Muscle layer of colon (tissue), 2 donors: ENCODE measurements at regions not wholly inside any gene's neighbourhood (a gene's known extent, or its start where the extent isn't known, plus 50 kb on each side); places are given as distances from the start of the nearest gene placed in this dataset.

Source experiments
- H3K27ac ChIP-seq: one replicate; pipeline ENCODE4 v1.7.0; 2013; ENCODE audit warnings: low read depth, mild to moderate bottlenecking, low read length, moderate library complexity
- H3K27me3 ChIP-seq, 2 donors: one replicate each; pipeline ENCODE4 v1.7.0; 2013; ENCODE audit warnings: low read length in 2 of 2, mild to moderate bottlenecking in 2 of 2; ENCODE audit not compliant: insufficient read depth in 2 of 2, control insufficient read depth in 1 of 2
- H3K36me3 ChIP-seq: one replicate; pipeline ENCODE4 v1.7.0; 2013; ENCODE audit warnings: mild to moderate bottlenecking, low read length; ENCODE audit not compliant: insufficient read depth
- H3K4me1 ChIP-seq: one replicate; pipeline ENCODE4 v1.7.0; 2013; ENCODE audit warnings: mild to moderate bottlenecking, low read length; ENCODE audit not compliant: insufficient read depth
- H3K4me3 ChIP-seq, 2 donors: one replicate each; pipeline ENCODE4 v1.7.0; 2013; ENCODE audit warnings: low read length in 2 of 2, low read depth in 1 of 2, mild to moderate bottlenecking in 1 of 2, moderate library complexity in 1 of 2
- H3K9ac ChIP-seq: one replicate; pipeline ENCODE4 v1.7.0; 2013; ENCODE audit warnings: low read length
- H3K9me3 ChIP-seq: one replicate; pipeline ENCODE4 v1.7.0; 2013; ENCODE audit warnings: mild to moderate bottlenecking, low read length
- donor health status: abdominal sarcoma.
- donor health status: Adenocarcinoma of cecum.

GRCh38 chr5:101846496-101846895 lies 449.6 kb downstream of the SLCO4C1 start:
- Histone ChIP-seq H3K4me1 (no peaks in the 10 kb centered on the region), H3K4me3 (no peak overlapping the region), H3K9me3 (no peaks in the 10 kb centered on the region), H3K36me3 (no peaks in the 10 kb centered on the region), H3K9ac (no peak overlapping the region), H3K27me3 (no peaks in the 10 kb centered on the region), H3K27ac (no peak overlapping the region)

- no peak overlapping the region for H3K27ac ChIP-seq
- no peak overlapping the region for H3K9ac ChIP-seq
These were observed 453.0 kb downstream of the SLCO4C1 start for GRCh38 chr5:101843055-101843454.

DNA sequence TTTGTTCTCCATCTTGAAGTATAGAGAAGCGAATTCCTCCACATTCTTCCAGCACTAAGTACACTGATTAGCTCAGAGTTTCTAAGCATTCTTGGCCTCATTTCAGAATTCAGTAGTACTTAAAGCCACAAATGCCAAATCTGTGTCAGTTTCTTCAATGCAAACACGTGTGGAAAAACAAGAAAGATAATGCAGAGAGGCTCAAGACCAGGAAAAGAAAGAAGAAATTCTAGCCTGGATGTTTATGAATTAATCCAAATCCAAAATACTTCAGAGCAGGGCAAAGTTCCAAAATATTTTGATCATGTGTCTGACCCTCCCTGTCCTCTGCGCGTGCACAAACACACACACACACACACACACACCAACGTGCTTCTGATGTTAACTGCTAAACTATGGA lies 457.6 kb downstream of the SLCO4C1 start:
- Histone ChIP-seq H3K4me3 (no peak overlapping the region), H3K4me1 (no peaks in the 10 kb centered on the region), H3K27me3 (no peaks in the 10 kb centered on the region), H3K9ac (no peak overlapping the region), H3K36me3 (no peaks in the 10 kb centered on the region), H3K9me3 (no peaks in the 10 kb centered on the region), H3K27ac (no peak overlapping the region)

More at GRCh38 chr5:101843055-101843454, 453.0 kb downstream of the SLCO4C1 start:
- Histone ChIP-seq H3K36me3 (no peaks in the 10 kb centered on the region), H3K4me3 (no peak overlapping the region), H3K9me3 (no peaks in the 10 kb centered on the region), H3K27me3 (no peaks in the 10 kb centered on the region), H3K4me1 (no peaks in the 10 kb centered on the region)

GRCh38 chr5:101829255-101829654 lies 466.8 kb downstream of the SLCO4C1 start:
- Histone ChIP-seq H3K4me3 (no peak overlapping the region), H3K4me1 (no peaks in the 10 kb centered on the region), H3K9ac (no peak overlapping the region), H3K27me3 (no peaks in the 10 kb centered on the region), H3K9me3 (no peaks in the 10 kb centered on the region), H3K27ac (no peak overlapping the region), H3K36me3 (no peaks in the 10 kb centered on the region)

DNA sequence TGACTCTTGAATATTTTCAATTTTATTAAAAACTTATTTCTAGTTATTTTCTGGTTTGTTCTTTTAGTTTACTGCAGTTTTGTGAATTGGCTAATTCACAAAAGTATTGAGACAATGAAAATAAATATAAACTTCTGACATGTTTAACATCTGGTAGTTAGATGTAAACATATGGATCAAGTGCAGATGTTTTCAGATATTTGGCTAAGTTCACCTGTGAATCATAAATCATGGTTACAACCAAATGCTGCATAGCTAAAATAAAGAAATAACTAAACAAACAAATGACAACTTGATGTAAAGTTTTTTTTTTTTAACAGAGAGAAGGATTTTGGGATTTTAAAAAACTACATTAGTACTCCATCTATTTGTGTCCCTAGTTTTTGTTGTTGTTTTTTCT lies 484.6 kb downstream of the SLCO4C1 start:
- no peaks in the 10 kb centered on the region for H3K4me1 ChIP-seq
- H3K27ac ChIP-seq = no peak overlapping the region
- H3K4me3 ChIP-seq = no peak overlapping the region
- H3K9ac ChIP-seq = no peak overlapping the region
- H3K36me3 ChIP-seq = no peaks in the 10 kb centered on the region
- no peaks in the 10 kb centered on the region for H3K27me3 ChIP-seq
- no peaks in the 10 kb centered on the region for H3K9me3 ChIP-seq

GRCh38 chr5:101806410-101806809 lies 489.7 kb downstream of the SLCO4C1 start:
- no peak overlapping the region for H3K4me3 ChIP-seq
- no peak overlapping the region for H3K27ac ChIP-seq
- no peaks in the 10 kb centered on the region for H3K36me3 ChIP-seq
- H3K4me1 ChIP-seq = no peaks in the 10 kb centered on the region
- no peak overlapping the region for H3K9ac ChIP-seq
- no peaks in the 10 kb centered on the region for H3K27me3 ChIP-seq
- H3K9me3 ChIP-seq = no peaks in the 10 kb centered on the region

DNA sequence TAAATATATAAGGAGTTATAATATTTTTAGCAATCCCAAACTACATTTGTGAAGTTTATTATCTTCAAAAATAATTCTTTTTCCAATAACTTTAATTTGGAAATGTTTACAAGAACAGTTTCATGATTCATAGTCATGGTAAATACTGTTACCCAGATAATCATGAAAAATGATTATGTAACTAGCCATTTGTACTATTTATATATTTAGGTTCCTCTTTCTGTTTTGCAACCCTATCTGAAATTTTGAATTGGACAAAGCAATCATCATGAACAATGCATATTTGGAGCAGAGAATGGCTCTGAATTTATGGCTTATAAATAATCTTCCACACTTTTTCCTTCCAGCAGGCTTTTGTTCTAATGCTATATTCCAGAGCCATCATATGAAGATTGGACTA lies 499.7 kb downstream of the SLCO4C1 start:
- no peaks in the 10 kb centered on the region for H3K27me3 ChIP-seq
- no peak overlapping the region for H3K27ac ChIP-seq
- no peaks in the 10 kb centered on the region for H3K4me1 ChIP-seq
- no peaks in the 10 kb centered on the region for H3K36me3 ChIP-seq
- no peak overlapping the region for H3K9ac ChIP-seq
- no peak overlapping the region for H3K4me3 ChIP-seq
- no peaks in the 10 kb centered on the region for H3K9me3 ChIP-seq

GRCh38 chr5:101788797-101789196 lies 507.3 kb downstream of the SLCO4C1 start:
- no peaks in the 10 kb centered on the region for H3K4me1 ChIP-seq
- no peak overlapping the region for H3K4me3 ChIP-seq
- no peaks in the 10 kb centered on the region for H3K9me3 ChIP-seq
- H3K9ac ChIP-seq = no peak overlapping the region
- H3K27me3 ChIP-seq = no peaks in the 10 kb centered on the region
- no peaks in the 10 kb centered on the region for H3K36me3 ChIP-seq
- H3K27ac ChIP-seq = no peak overlapping the region

- peaks cover 4% of the 10 kb centered on the region for H3K4me1 ChIP-seq
- no peak overlapping the region for H3K9ac ChIP-seq
- H3K27ac ChIP-seq = no peak overlapping the region
- no peaks in the 10 kb centered on the region for H3K36me3 ChIP-seq
- no peaks in the 10 kb centered on the region for H3K27me3 ChIP-seq
- no peaks in the 10 kb centered on the region for H3K9me3 ChIP-seq
- no peak overlapping the region for H3K4me3 ChIP-seq
These were observed 511.0 kb downstream of the SLCO4C1 start for GRCh38 chr5:101785090-101785489.

GRCh38 chr5:101783241-101784013 lies 512.7 kb downstream of the SLCO4C1 start:
- H3K4me3 ChIP-seq = peak overlapping the region; percentile 20 to 49
- H3K9me3 ChIP-seq = no peaks in the 10 kb centered on the region
- no peak overlapping the region for H3K9ac ChIP-seq
- no peaks in the 10 kb centered on the region for H3K27me3 ChIP-seq
- no peaks in the 10 kb centered on the region for H3K36me3 ChIP-seq
- peaks cover 4% of the 10 kb centered on the region for H3K4me1 ChIP-seq
- no peak overlapping the region for H3K27ac ChIP-seq

DNA sequence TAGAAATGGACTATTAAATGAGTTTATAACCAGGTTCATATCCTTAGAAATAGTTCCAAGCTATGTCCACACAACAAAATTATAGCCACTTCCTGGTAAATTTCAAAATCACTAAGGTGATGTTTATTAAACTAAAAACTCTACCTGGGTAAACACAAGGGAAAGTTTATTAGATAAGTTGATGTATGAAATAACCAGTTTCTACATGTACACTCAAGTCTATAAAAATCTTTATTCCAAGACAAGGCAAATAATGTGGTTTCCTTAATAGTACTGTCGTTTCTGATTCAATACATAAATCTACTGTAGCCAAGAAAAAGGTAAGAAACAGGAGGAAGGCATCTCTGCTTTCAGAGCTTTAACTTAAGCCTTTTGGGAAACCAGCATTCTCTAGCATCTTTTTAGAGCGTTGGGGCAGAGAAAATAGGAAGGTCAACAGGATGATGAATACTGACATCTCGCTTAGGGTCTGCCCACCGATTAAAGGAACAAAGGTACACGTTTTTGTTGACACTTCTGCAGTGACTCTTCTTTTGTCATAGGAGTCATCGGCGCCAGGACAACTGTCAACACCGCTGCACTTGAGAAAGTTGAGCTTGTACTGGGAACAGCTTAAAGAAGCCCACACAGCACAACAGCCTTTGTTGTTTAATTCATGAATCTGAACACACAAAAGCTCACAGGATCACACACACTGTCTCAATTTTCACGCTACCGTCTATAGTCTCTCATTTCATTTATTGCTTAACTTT lies 513.6 kb downstream of the SLCO4C1 start:
- Histone ChIP-seq H3K4me1 (peaks cover 4% of the 10 kb centered on the region), H3K27me3 (no peaks in the 10 kb centered on the region), H3K27ac (no peak overlapping the region), H3K36me3 (no peaks in the 10 kb centered on the region), H3K4me3 (no peak overlapping the region), H3K9me3 (no peaks in the 10 kb centered on the region), H3K9ac (no peak overlapping the region)
